ENCODE measurements at regions not wholly inside any gene's neighbourhood (a gene's known extent, or its start where the extent isn't known, plus 50 kb on each side); places are given as distances from the start of the nearest gene placed in this dataset.

DNA sequence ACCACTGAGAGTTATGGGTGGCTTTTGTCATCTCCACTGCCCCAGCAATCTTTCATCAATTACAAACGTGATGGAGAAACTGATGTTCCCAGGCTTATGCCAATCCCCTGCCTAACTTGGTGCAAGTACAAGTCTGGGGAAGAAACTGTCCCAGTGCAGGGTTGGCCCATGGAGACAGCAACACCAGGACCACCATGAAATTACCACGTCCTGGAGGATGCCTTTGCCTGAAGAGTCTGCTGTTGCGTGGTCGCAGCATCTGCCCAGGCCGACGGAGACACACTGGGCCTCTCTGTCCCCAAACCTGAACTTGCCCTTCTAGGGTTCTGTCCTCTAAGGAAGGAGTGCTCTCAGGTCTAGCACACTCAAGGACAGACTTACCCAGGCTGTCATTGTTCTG is 496.8 kb upstream of the RAB6C start:
- TF ChIP-seq, protein P1, sequence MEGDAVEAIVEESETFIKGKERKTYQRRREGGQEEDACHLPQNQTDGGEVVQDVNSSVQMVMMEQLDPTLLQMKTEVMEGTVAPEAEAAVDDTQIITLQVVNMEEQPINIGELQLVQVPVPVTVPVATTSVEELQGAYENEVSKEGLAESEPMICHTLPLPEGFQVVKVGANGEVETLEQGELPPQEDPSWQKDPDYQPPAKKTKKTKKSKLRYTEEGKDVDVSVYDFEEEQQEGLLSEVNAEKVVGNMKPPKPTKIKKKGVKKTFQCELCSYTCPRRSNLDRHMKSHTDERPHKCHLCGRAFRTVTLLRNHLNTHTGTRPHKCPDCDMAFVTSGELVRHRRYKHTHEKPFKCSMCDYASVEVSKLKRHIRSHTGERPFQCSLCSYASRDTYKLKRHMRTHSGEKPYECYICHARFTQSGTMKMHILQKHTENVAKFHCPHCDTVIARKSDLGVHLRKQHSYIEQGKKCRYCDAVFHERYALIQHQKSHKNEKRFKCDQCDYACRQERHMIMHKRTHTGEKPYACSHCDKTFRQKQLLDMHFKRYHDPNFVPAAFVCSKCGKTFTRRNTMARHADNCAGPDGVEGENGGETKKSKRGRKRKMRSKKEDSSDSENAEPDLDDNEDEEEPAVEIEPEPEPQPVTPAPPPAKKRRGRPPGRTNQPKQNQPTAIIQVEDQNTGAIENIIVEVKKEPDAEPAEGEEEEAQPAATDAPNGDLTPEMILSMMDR (IDR thresholded peaks at IDR 0.05; ENCODE audit: low read depth, low read length), result no peak
- TF ChIP-seq EZH2phosphoT487 (IDR thresholded peaks at IDR 0.05; ENCODE audit: low read depth), result no peak
